Activated gamma-delta T cell treated with anti-CD3 and anti-CD28 coated beads, Interleukin-2, amount 50 U/mL, for 16 hours (primary cell): ENCODE measurements at regions not wholly inside any gene's neighbourhood (a gene's known extent, or its start where the extent isn't known, plus 50 kb on each side); places are given as distances from the start of the nearest gene placed in this dataset.

Experiments used
- DNase-seq: peaks from one replicate; pipeline ENCODE4 v3.0.0-alpha.2; 2020; ENCODE audit warnings: low read depth

- no peak for DNase-seq
Observed at GRCh38 chr6:163951326-163951725, 536.8 kb downstream of the QKI start.

GRCh38 chr6:163950159-163950558 lies 535.6 kb downstream of the QKI start:
- no peak for DNase-seq

GRCh38 chr6:163949431-163949830 lies 534.9 kb downstream of the QKI start:
- no peak for DNase-seq

- no peak for DNase-seq
Observed at GRCh38 chr6:163948250-163948649, 533.7 kb downstream of the QKI start.

- DNase-seq: no peak
Observed at GRCh38 chr6:163947276-163947675, 532.8 kb downstream of the QKI start.

- DNase-seq: no peak
Observed at GRCh38 chr6:163946437-163946836, 531.9 kb downstream of the QKI start.

- no peak for DNase-seq
Observed at GRCh38 chr6:163945808-163946207, 531.3 kb downstream of the QKI start.

GRCh38 chr6:163944897-163945296 lies 530.4 kb downstream of the QKI start:
- DNase-seq: no peak

GRCh38 chr6:163943607-163944385 lies 529.3 kb downstream of the QKI start:
- DNase-seq: no peak

GRCh38 chr6:163942790-163943189 lies 528.3 kb downstream of the QKI start:
- DNase-seq: no peak

- no peak for DNase-seq
Observed at GRCh38 chr6:163941624-163941976, 527.1 kb downstream of the QKI start.

GRCh38 chr6:163940705-163941623 lies 526.4 kb downstream of the QKI start:
- no peak for DNase-seq

- DNase-seq: no peak
Observed at GRCh38 chr6:163937071-163937470, 522.6 kb downstream of the QKI start.

GRCh38 chr6:163935158-163935762 lies 520.7 kb downstream of the QKI start:
- DNase-seq: no peak

GRCh38 chr6:163930012-163930411 lies 515.5 kb downstream of the QKI start:
- no peak for DNase-seq

GRCh38 chr6:163929538-163929937 lies 515.0 kb downstream of the QKI start:
- no peak for DNase-seq

GRCh38 chr6:163926642-163927041 lies 512.1 kb downstream of the QKI start:
- no peak for DNase-seq

GRCh38 chr6:163925839-163926238 lies 511.3 kb downstream of the QKI start:
- DNase-seq: no peak

- DNase-seq: no peak
Observed at GRCh38 chr6:163923658-163924411, 509.3 kb downstream of the QKI start.

- no peak for DNase-seq
Observed at GRCh38 chr6:163922562-163922961, 508.0 kb downstream of the QKI start.

GRCh38 chr6:163919652-163920051 lies 505.1 kb downstream of the QKI start:
- DNase-seq: no peak
